CD4-positive, CD25-positive, alpha-beta regulatory T cell (primary cell): ENCODE measurements at regions not wholly inside any gene's neighbourhood (a gene's known extent, or its start where the extent isn't known, plus 50 kb on each side); places are given as distances from the start of the nearest gene placed in this dataset.

Source experiments
- ATAC-seq, 2 donors: fragments of 150-1000 bp; cut with Tn5 transposase; one replicate each; pipeline ENCODE4 v1.10.0; 2021; ENCODE audit warnings: low read depth in 2 of 2, moderate number of reproducible peaks in 2 of 2, moderate library complexity in 1 of 2
- DNase-seq, 3 donors: peaks; one replicate each; pipeline versions ENCODE4 v3.0.0 to v3.0.0-alpha.2; 2012 to 2022; ENCODE audit warnings: mixed read lengths in 1 of 3
- H3K27ac ChIP-seq: one replicate; pipeline ENCODE4 v1.7.0; 2013; ENCODE audit warnings: mild to moderate bottlenecking, low read length; ENCODE audit not compliant: insufficient read depth, poor library complexity, severe bottlenecking
- H3K27me3 ChIP-seq: one replicate; pipeline ENCODE4 v1.7.0; 2013; ENCODE audit warnings: low read length; ENCODE audit not compliant: control insufficient read depth, insufficient read depth
- H3K36me3 ChIP-seq: one replicate; pipeline ENCODE4 v1.7.0; 2013; ENCODE audit warnings: mild to moderate bottlenecking, low read length, moderate library complexity; ENCODE audit not compliant: control insufficient read depth, insufficient read depth
- H3K4me1 ChIP-seq: 2 replicates; pipeline ENCODE4 v1.7.0; 2013; ENCODE audit warnings: mild to moderate bottlenecking, low read length; ENCODE audit not compliant: insufficient read depth, control insufficient read depth, poor library complexity, severe bottlenecking
- H3K4me3 ChIP-seq: one replicate; pipeline ENCODE4 v1.7.0; 2013; ENCODE audit warnings: low read depth, mild to moderate bottlenecking, low read length, moderate library complexity
- H3K9me3 ChIP-seq, 2 experiments: 1 replicate in 1 of 2; 2 replicates in 1 of 2; pipeline ENCODE4 v1.7.0; 2013; ENCODE audit warnings: low read length in 2 of 2, mild to moderate bottlenecking in 1 of 2, moderate library complexity in 1 of 2; ENCODE audit not compliant: control insufficient read depth in 2 of 2
- H3K27ac Mint-ChIP-seq, 3 donors: one replicate each; pipeline ENCODE4 v1.8.0; 2020 to 2022; ENCODE audit warnings: mild to moderate bottlenecking in 3 of 3, mixed read lengths in 3 of 3, moderate library complexity in 2 of 3
- H3K27me3 Mint-ChIP-seq: one replicate; pipeline ENCODE4 v1.8.0; 2022; ENCODE audit warnings: mild to moderate bottlenecking, mixed read lengths
- H3K36me3 Mint-ChIP-seq: one replicate; pipeline ENCODE4 v1.8.0; 2020; ENCODE audit warnings: mixed read lengths
- H3K4me1 Mint-ChIP-seq, 4 donors: one replicate each; pipeline ENCODE4 v1.8.0; 2020 to 2022; ENCODE audit warnings: mixed read lengths in 4 of 4, mild to moderate bottlenecking in 1 of 4
- H3K4me3 Mint-ChIP-seq, 4 donors: one replicate each; pipeline ENCODE4 v1.8.0; 2020 to 2022; ENCODE audit warnings: mild to moderate bottlenecking in 4 of 4, mixed read lengths in 4 of 4, moderate library complexity in 3 of 4
- H3K9me3 Mint-ChIP-seq, 7 donors: one replicate each; pipeline ENCODE4 v1.8.0; 2020 to 2022; ENCODE audit warnings: mixed read lengths in 7 of 7, mild to moderate bottlenecking in 3 of 7, moderate library complexity in 2 of 7

DNA sequence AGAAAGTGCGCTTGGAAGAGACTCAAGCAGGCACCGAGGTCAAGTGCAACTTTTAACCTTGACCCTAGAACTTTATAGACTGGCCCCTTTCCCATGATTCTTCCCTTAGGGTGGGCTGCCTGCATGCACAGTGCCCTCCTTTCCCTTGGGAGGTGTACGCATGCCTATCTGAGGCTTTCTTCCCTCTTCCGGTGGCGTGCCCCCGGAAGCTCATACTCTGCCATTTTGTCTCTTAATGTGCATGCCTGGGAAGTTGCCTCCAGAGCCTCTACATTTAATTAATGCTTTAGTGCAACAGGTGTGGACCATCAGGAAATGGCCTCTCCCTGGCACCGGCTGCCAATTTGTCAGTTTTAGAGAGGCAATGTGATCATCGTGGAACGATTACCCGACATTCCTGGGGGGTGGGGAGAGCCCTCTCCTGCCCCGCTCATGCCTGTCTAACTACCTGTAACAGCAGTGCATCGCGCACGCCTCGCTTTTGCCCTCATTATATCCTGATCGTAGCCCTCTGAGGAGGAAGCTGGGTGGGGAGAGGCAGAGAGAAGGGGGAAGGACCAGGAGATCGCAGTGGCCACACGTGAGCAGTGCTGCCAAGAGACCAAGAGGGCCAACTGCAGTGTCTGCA is 194.8 kb downstream of the TFCP2L1 start:
- ATAC-seq: no peak
- no peaks in the 10 kb centered on the region for H3K27me3 ChIP-seq
- Mint-ChIP-seq H3K27me3 (no peaks in the 10 kb centered on the region), H3K36me3 (no peaks in the 10 kb centered on the region), H3K4me1 (no peaks in the 10 kb centered on the region), H3K4me3 (no peak overlapping the region), H3K9me3 (peaks cover 0 to 1% (median 0%) of the 10 kb centered on the region in 7 donors), H3K27ac (no peak overlapping the region)
- H3K36me3 ChIP-seq: no peaks in the 10 kb centered on the region
- no peak overlapping the region for H3K4me3 ChIP-seq
- no peak overlapping the region for H3K27ac ChIP-seq
- no peaks in the 10 kb centered on the region for H3K9me3 ChIP-seq
- no peaks in the 10 kb centered on the region for H3K4me1 ChIP-seq
- DNase-seq: no peak

DNA sequence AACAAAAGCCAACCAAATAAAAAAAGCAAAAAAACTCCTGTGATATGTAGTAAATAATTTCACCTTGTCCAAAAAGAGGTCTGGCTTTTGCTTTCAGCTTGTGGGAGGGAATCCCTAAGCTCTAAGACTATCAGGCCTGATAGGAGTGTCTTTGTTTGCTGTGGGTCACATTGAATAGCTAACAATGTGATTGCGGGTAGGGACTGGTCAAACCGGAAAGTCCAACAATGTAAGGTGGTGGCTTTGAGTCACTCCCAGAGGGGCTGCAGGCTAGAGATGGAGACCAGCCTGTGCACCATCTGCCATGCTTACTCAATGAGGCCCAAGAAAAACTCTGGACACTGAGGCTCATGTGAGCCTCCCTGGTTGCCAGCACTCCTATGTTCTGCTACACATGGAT is 192.9 kb downstream of the TFCP2L1 start:
- DNase-seq (no peak), ATAC-seq (no peak)
- peaks cover 0 to 2% (median 0%) of the 10 kb centered on the region in 7 donors for H3K9me3 Mint-ChIP-seq
- H3K4me1 ChIP-seq: no peaks in the 10 kb centered on the region
- H3K4me3 ChIP-seq: no peak overlapping the region
- no peaks in the 10 kb centered on the region for H3K27me3 ChIP-seq
- H3K36me3 ChIP-seq: no peaks in the 10 kb centered on the region
- H3K27me3 Mint-ChIP-seq: no peaks in the 10 kb centered on the region
- H3K27ac Mint-ChIP-seq: no peak overlapping the region
- H3K9me3 ChIP-seq: no peaks in the 10 kb centered on the region
- no peak overlapping the region for H3K4me3 Mint-ChIP-seq
- H3K36me3 Mint-ChIP-seq: no peaks in the 10 kb centered on the region
- no peaks in the 10 kb centered on the region for H3K4me1 Mint-ChIP-seq
- no peak overlapping the region for H3K27ac ChIP-seq

DNA sequence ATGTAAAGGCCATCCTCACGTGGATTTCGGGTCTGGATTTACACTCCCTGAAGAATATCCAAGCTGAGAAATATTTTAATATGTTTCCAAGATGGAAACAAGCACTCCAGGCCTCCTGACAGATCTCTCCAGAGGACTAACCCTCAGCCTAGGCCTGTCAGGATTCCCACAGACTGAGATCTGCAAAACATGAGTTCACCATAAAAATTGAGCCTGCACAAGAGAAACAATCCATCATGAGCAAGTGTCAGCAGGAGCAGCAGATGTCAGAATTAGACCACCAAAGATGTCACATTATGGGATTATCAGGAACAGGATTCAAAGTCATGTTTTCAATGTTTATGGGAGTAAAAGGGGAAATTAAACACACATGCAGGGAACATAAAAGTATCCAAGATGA is 191.3 kb downstream of the TFCP2L1 start:
- Mint-ChIP-seq H3K27ac (no peak overlapping the region), H3K36me3 (no peaks in the 10 kb centered on the region), H3K4me1 (no peaks in the 10 kb centered on the region), H3K27me3 (no peaks in the 10 kb centered on the region), H3K4me3 (no peak overlapping the region), H3K9me3 (peaks cover 0 to 2% (median 0%) of the 10 kb centered on the region in 7 donors)
- H3K27ac ChIP-seq: no peak overlapping the region
- ATAC-seq (no peak), DNase-seq (no peak)
- H3K4me1 ChIP-seq: no peaks in the 10 kb centered on the region
- no peak overlapping the region for H3K4me3 ChIP-seq
- no peaks in the 10 kb centered on the region for H3K36me3 ChIP-seq
- no peaks in the 10 kb centered on the region for H3K9me3 ChIP-seq
- H3K27me3 ChIP-seq: no peaks in the 10 kb centered on the region

DNA sequence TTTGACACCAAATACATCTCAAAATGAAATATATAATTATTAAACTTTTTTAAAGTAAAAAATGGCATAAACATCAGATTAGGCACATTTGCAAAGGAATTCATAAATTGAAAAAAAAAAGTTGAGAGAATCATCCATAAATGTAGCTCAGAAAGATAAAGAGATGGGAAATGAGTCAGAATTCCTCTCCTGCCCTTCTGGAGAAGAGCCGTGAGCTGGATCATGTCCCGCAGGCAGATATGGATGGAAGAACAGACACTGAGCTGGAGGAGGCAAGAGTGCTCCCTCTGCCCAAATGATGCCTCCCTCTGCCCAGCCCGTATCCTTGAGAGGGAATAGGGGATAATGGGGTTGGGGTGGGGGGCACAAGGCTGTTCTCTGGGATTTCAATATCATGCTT is 190.9 kb downstream of the TFCP2L1 start:
- H3K27me3 ChIP-seq: no peaks in the 10 kb centered on the region
- DNase-seq: no peak
- no peaks in the 10 kb centered on the region for H3K36me3 ChIP-seq
- H3K27ac ChIP-seq: no peak overlapping the region
- no peaks in the 10 kb centered on the region for H3K4me1 Mint-ChIP-seq
- ATAC-seq: no peak
- H3K9me3 Mint-ChIP-seq: peaks cover 0 to 2% (median 0%) of the 10 kb centered on the region in 7 donors
- no peaks in the 10 kb centered on the region for H3K27me3 Mint-ChIP-seq
- no peak overlapping the region for H3K27ac Mint-ChIP-seq
- H3K4me1 ChIP-seq: no peaks in the 10 kb centered on the region
- no peaks in the 10 kb centered on the region for H3K36me3 Mint-ChIP-seq
- no peak overlapping the region for H3K4me3 Mint-ChIP-seq
- no peak overlapping the region for H3K4me3 ChIP-seq
- no peaks in the 10 kb centered on the region for H3K9me3 ChIP-seq

DNA sequence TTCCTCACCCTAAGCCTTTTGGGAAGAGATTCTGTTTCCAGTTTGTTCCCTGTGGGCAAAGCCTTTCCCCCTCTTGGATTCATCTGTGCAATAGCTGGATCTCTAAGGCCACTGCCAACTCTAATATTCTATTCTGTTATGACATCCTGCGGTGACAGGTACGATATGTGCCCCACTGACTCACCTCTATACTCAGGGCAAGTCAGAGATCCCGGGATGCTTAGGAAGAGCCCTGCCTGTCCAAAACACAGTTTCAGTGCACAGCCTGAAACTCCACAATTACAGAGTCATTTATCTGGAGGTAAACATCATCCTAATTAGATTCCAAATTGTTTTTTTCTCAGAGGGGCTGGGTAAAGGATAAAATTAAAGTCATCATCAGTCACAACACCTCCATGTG is 190.2 kb downstream of the TFCP2L1 start:
- no peak for DNase-seq
- Histone ChIP-seq H3K27me3 (no peaks in the 10 kb centered on the region), H3K4me3 (no peak overlapping the region), H3K36me3 (no peaks in the 10 kb centered on the region), H3K27ac (no peak overlapping the region), H3K4me1 (no peaks in the 10 kb centered on the region), H3K9me3 (no peaks in the 10 kb centered on the region)
- peaks cover 0 to 2% (median 0%) of the 10 kb centered on the region in 7 donors for H3K9me3 Mint-ChIP-seq
- no peaks in the 10 kb centered on the region for H3K27me3 Mint-ChIP-seq
- H3K4me1 Mint-ChIP-seq: no peaks in the 10 kb centered on the region
- H3K4me3 Mint-ChIP-seq: no peak overlapping the region
- H3K27ac Mint-ChIP-seq: no peak overlapping the region
- no peaks in the 10 kb centered on the region for H3K36me3 Mint-ChIP-seq
- ATAC-seq: no peak

DNA sequence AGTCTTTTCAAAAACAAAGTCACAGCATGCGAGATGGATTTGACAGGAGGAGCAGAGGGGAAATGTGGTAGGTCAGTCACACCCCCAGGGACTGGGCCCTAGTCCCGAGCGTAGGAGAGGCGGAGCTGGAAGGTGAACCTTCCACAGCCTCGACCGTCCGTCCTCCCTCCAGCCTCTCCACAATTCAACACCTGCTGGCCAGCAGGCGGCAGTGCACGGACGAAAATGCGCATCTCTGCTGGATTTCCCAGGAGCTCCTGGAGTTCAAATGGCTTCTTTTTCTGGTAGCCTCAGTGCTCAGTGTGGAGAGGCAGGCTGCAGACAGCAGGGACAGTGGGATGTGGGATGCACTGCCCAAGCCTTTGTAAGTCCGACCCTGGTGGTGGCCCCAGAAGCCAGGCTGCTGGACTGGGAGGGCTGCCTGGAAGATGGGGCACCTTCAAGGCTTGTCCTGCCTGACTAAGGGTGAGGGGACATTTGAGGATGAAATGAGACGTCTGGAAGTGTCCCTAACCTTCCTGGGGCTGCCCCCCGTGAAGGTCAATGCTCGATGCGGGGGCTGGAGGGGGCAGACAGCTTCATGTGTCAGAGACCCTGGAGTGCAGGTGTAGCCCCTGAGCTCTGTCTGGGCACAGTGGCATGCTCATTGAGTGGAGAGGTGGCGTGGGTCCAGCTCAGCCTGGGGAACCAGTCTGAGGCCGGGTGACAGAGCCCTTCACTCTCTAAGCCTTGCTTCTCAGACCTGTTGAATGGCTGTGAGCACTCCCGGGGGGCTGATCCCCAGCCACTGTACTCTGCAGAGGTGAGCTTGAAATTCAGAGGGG is 189.5 kb downstream of the TFCP2L1 start:
- DNase-seq (no peak), ATAC-seq (no peak)
- H3K4me1 Mint-ChIP-seq: no peaks in the 10 kb centered on the region
- no peaks in the 10 kb centered on the region for H3K9me3 ChIP-seq
- H3K27ac ChIP-seq: no peak overlapping the region
- H3K4me3 Mint-ChIP-seq: no peak overlapping the region
- H3K27me3 Mint-ChIP-seq: no peaks in the 10 kb centered on the region
- no peak overlapping the region for H3K4me3 ChIP-seq
- H3K36me3 ChIP-seq: no peaks in the 10 kb centered on the region
- H3K36me3 Mint-ChIP-seq: no peaks in the 10 kb centered on the region
- no peaks in the 10 kb centered on the region for H3K27me3 ChIP-seq
- H3K4me1 ChIP-seq: no peaks in the 10 kb centered on the region
- H3K9me3 Mint-ChIP-seq: peaks cover 0 to 2% (median 0%) of the 10 kb centered on the region in 7 donors
- no peak overlapping the region for H3K27ac Mint-ChIP-seq

DNA sequence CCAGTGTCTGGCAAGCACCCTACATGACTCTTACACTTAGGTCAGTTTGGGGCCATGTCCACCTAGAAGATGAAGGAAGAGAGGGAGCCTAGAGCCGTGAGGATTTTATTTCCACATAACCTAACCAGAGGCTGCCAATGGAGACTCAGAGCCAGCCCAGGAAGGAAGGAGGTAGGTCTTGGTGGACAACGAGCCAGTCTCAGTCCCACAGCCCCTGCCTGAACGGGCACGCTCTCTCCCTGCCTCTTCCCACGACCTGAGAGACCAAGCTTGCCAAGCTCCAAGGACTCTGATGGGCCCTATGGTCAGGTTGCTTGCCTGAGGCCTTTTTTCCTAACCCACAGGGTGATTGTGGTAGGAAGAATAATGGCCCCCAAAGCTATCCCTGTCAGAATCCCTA is 188.4 kb downstream of the TFCP2L1 start:
- Mint-ChIP-seq H3K9me3 (peaks cover 0 to 2% (median 0%) of the 10 kb centered on the region in 7 donors), H3K27me3 (no peaks in the 10 kb centered on the region), H3K4me3 (no peak overlapping the region), H3K27ac (no peak overlapping the region), H3K4me1 (no peaks in the 10 kb centered on the region), H3K36me3 (no peaks in the 10 kb centered on the region)
- Histone ChIP-seq H3K4me3 (no peak overlapping the region), H3K27me3 (no peaks in the 10 kb centered on the region), H3K9me3 (no peaks in the 10 kb centered on the region), H3K27ac (no peak overlapping the region), H3K36me3 (no peaks in the 10 kb centered on the region), H3K4me1 (no peaks in the 10 kb centered on the region)
- DNase-seq (no peak), ATAC-seq (no peak)

DNA sequence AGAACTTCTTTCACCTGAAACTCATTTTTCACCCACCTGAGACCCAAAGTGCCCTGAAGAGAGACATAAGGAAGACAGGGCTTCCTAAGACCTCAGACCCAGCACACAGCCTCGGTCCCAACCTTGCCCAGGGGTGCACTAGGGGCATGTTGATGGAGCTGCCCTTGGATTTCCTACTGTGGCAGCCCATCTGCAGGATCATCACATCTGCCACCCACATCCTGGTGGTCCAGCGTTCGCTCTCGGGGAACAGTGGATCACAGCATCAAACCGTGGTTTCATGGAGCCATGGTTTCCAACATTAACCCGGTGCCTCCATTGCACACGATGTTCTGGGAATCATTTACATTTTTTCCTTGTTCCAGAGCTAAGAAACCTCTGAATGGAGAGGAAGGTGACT is 186.4 kb downstream of the TFCP2L1 start:
- peaks cover 0 to 2% (median 0%) of the 10 kb centered on the region in 7 donors for H3K9me3 Mint-ChIP-seq
- DNase-seq (no peak), ATAC-seq (no peak)
- Histone ChIP-seq H3K27me3 (no peaks in the 10 kb centered on the region), H3K36me3 (no peaks in the 10 kb centered on the region), H3K27ac (no peak overlapping the region), H3K9me3 (no peaks in the 10 kb centered on the region), H3K4me3 (no peak overlapping the region), H3K4me1 (no peaks in the 10 kb centered on the region)
- H3K27me3 Mint-ChIP-seq: peaks cover 6% of the 10 kb centered on the region
- no peak overlapping the region for H3K4me3 Mint-ChIP-seq
- no peak overlapping the region for H3K27ac Mint-ChIP-seq
- no peaks in the 10 kb centered on the region for H3K36me3 Mint-ChIP-seq
- no peaks in the 10 kb centered on the region for H3K4me1 Mint-ChIP-seq
